ENCODE measurements at regions not wholly inside any gene's neighbourhood (a gene's known extent, or its start where the extent isn't known, plus 50 kb on each side); places are given as distances from the start of the nearest gene placed in this dataset.

DNA sequence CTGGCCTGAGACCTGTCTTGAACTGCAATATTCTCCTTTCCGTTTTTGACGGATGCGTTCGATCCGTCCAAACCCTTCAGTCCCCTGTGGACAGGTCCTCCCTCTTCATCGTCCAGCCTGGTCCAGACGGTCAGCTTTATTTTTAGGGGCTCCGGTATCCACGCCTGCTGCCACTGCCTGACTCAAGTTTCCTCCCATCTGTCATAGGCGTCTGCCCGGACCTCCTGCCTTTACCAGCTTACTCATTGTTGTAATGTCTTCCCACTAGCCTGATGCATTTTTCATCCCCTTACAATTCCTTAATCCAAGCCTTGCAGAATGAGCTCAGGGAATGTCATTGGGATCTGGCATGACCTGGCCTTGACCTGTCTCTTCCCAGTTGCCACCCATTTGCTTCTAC lies 145.8 kb downstream of the TENT4A start:
- no peak for TF ChIP-seq POLR2AphosphoS5 (IDR thresholded peaks at IDR 0.05; ENCODE audit: low read depth, low read length)
- no peak for FAIRE-seq

DNA sequence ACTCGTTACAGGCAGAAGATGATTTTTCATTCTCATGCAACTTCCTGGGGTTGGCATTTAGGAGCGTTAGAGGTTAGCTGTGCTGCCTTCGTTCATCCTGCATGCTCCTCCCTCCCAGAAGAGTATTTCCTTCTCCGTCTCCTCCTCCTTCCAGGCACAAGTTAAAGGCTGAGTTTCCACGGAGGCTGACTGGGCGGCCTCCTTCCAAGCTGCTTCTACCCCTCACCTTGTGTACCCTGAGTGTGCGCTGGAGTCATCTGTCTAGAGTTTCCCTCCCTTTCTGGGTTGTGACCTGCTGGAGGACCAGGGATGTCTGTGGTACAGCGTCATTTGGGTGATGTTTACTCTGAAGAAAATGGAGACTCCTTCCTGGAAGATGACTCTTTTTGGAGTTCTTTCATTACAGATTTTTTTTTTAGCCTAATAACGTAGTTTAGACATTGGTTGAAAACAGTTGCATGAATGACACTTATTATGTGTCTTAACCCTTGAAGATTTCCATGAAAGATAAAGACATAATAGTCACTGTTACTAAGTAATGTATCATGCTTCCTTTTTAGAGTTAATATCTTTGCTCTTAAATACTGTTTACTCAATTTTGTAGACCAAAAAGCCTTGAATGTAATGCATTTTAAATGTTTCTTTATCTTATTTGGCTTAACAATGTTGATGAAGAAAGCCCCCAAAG lies 146.9 kb downstream of the TENT4A start:
- no peak for TF ChIP-seq POLR2AphosphoS5 (IDR thresholded peaks at IDR 0.05; ENCODE audit: low read depth, low read length)
- no peak for TF ChIP-seq POLR2A (IDR thresholded peaks at IDR 0.05; ENCODE audit: low read depth, low read length)
- no peak for TF ChIP-seq TAF1 (IDR thresholded peaks at IDR 0.05; ENCODE audit: borderline replicate concordance, low read depth, low read length)
- DNase-seq (ENCODE audit: insufficient read length), result no peak
- no peak for FAIRE-seq

More for the DNA sequence above, 145.8 kb downstream of the TENT4A start:
- no peak for DNase-seq (ENCODE audit: insufficient read length)

DNA sequence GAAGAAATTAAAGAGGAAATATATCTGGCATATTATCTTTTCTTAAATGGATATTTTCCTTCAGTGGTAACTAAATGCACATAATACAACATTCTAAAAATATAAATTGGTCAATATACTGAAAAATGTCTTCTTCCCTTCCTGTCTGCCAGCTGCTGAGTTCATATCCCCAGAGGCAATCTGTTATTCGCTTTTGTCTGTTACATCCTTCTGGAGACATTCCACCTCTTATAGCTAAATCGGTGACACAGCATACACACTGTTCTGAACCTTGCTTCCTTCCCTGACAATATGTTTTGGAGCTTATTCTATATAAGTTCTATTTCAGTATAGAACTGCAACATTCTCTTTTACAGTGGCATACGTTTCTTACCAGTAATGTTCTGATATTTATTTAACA lies 147.8 kb downstream of the TENT4A start:
- no peak for DNase-seq (ENCODE audit: insufficient read length)
- no peak for FAIRE-seq
- no peak for TF ChIP-seq POLR2AphosphoS5 (IDR thresholded peaks at IDR 0.05; ENCODE audit: low read depth, low read length)
- TF ChIP-seq POLR2A (IDR thresholded peaks at IDR 0.05; ENCODE audit: low read depth, low read length), result no peak
- TF ChIP-seq TAF1 (IDR thresholded peaks at IDR 0.05; ENCODE audit: borderline replicate concordance, low read depth, low read length), result no peak

DNA sequence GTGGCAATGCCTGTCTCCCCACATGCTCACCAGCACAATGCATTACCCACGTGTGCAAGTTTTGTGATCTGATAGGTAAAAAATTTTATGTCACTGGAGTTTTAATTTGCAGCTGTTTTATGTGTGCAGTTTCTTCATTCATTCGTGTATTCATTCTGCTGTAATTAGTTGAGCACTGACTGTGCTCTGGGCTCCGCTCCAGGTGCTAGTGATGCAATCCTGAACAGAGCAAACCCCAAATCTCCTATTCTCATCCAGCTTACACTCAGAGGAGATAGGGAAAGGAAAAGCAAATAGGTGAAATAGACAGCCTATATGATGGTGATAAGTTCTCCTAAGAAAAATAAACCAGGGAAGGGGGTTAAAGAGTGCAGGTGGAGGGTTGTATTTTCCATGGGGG lies 148.4 kb downstream of the TENT4A start:
- FAIRE-seq, result no peak

DNA sequence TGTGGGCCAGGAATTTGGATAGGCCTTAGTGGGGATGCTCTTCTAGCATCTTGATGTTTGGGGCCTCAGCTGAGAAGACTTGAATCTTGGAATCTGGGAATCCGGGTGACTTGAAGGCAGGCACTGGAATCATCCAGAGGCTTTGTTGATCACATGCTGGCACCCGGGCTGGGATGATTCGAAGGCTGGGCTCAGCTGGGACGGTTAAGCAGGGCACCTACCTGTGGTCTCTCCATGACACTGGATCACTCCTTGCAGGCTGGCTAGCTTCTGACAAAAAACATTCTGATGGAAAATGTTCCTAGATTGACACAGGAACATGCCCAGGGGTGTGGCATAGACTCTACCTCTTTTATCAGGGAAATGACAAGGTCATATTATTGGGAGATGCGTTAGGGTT lies 149.1 kb downstream of the TENT4A start:
- TF ChIP-seq TAF1 (IDR thresholded peaks at IDR 0.05; ENCODE audit: borderline replicate concordance, low read depth, low read length) (no peak), POLR2AphosphoS5 (IDR thresholded peaks at IDR 0.05; ENCODE audit: low read depth, low read length) (no peak), POLR2A (IDR thresholded peaks at IDR 0.05; ENCODE audit: low read depth, low read length) (no peak)
- no peak for FAIRE-seq
- DNase-seq (ENCODE audit: insufficient read length), result no peak

More for the DNA sequence above, 148.4 kb downstream of the TENT4A start:
- TF ChIP-seq TAF1 (IDR thresholded peaks at IDR 0.05; ENCODE audit: borderline replicate concordance, low read depth, low read length) (no peak), POLR2AphosphoS5 (IDR thresholded peaks at IDR 0.05; ENCODE audit: low read depth, low read length) (no peak), POLR2A (IDR thresholded peaks at IDR 0.05; ENCODE audit: low read depth, low read length) (no peak)
- no peak for DNase-seq (ENCODE audit: insufficient read length)

DNA sequence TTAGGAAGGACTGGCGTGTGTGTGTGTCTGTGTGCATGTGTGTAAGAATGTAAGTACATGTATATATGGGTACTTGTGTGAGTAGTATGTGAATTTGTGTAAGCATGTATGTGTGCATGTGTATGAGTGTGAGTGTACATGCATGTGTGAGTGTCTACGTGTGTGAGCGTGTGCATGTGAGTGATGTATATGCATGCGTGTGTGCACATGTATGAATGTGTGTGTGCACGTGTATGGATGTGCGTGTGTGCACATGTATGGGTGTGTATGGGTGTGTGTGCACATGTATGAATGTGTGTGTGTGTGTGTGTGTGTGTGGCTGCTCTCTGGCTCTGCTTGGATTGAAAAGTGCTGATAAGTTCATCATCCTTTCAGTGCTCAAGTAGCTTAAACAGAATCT lies 154.5 kb downstream of the TENT4A start:
- DNase-seq (ENCODE audit: insufficient read length) (no peak), FAIRE-seq (no peak)
- TF ChIP-seq TAF1 (IDR thresholded peaks at IDR 0.05; ENCODE audit: borderline replicate concordance, low read depth, low read length) (no peak), POLR2AphosphoS5 (IDR thresholded peaks at IDR 0.05; ENCODE audit: low read depth, low read length) (no peak), POLR2A (IDR thresholded peaks at IDR 0.05; ENCODE audit: low read depth, low read length) (no peak)

DNA sequence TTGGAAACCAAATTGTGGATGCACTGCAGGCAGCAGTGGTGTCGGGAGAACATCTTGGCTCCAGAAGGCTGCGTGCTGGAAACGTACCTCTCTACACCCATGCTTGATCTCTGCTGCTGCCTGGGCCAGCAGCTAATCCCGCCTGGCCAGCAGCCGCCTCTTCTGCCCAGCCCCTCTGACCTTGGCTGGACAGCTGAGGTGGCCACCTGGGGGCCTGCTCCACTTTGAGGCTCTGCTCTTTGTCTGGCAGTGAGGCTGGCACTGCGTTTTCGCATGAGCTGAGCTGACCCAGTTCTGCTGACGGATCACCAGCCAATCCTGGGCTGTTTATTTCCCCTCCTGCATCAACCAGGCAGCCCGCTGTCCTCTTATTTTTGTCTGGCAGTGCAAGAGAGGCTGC lies 154.9 kb downstream of the TENT4A start:
- FAIRE-seq (no peak), DNase-seq (ENCODE audit: insufficient read length) (no peak)

DNA sequence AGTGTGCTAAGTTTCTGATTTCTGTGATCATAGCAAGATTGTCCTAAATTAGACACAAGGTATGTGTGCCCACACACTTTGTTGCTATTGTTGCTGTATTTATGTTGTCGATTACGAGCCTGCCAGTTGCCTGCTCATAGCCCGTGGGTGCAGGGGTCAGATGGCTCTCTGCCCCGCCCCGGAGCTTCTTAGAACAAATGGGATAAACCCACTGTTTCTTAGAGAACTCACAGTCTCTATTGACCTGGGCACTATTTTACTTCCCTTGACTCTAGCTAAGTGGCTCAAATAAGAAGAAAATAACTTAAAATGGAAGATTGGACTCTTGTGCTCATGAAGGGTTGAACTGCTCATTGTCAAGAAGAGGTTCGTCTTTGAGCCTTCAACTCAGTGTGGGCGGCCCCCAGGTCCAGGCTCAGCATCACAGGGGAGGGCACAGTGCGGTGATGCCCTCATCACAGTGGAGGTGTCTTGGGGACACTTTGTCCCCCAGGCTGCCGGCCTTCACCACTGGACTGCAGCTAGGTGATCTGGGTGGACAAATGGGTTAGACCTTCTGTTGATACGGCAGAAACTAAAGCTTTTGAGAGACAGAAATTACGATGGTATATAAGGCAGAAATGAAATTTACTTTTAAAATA lies 155.5 kb downstream of the TENT4A start:
- DNase-seq (ENCODE audit: insufficient read length) (no peak), FAIRE-seq (no peak)
- TF ChIP-seq POLR2AphosphoS5 (IDR thresholded peaks at IDR 0.05; ENCODE audit: low read depth, low read length) (no peak), TAF1 (IDR thresholded peaks at IDR 0.05; ENCODE audit: borderline replicate concordance, low read depth, low read length) (no peak), POLR2A (IDR thresholded peaks at IDR 0.05; ENCODE audit: low read depth, low read length) (no peak)

More for the DNA sequence above, 154.9 kb downstream of the TENT4A start:
- no peak for TF ChIP-seq POLR2A (IDR thresholded peaks at IDR 0.05; ENCODE audit: low read depth, low read length)
- TF ChIP-seq TAF1 (IDR thresholded peaks at IDR 0.05; ENCODE audit: borderline replicate concordance, low read depth, low read length), result no peak
- TF ChIP-seq POLR2AphosphoS5 (IDR thresholded peaks at IDR 0.05; ENCODE audit: low read depth, low read length), result no peak

DNA sequence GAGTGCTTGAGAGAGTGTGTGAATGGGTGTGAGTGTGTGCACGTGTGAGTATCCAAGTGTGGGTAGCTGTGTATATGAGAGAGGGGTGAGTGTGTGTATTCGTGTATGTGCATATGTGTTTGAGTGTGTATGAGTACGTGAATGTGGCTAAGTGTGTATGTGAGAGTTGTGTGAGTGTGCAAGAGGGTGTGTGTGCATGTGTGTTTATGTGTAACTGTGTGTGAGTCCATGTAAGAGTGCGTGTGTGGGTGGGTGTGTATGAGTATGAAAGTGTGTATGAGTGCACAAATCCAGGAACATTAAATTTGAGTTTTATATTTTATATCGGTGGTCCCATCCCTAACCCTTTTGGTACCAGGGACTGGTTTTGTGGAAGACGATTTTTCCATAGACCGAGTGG lies 156.4 kb downstream of the TENT4A start:
- TF ChIP-seq POLR2A (IDR thresholded peaks at IDR 0.05; ENCODE audit: low read depth, low read length) (no peak), POLR2AphosphoS5 (IDR thresholded peaks at IDR 0.05; ENCODE audit: low read depth, low read length) (no peak), TAF1 (IDR thresholded peaks at IDR 0.05; ENCODE audit: borderline replicate concordance, low read depth, low read length) (no peak)
- FAIRE-seq (no peak), DNase-seq (ENCODE audit: insufficient read length) (no peak)

DNA sequence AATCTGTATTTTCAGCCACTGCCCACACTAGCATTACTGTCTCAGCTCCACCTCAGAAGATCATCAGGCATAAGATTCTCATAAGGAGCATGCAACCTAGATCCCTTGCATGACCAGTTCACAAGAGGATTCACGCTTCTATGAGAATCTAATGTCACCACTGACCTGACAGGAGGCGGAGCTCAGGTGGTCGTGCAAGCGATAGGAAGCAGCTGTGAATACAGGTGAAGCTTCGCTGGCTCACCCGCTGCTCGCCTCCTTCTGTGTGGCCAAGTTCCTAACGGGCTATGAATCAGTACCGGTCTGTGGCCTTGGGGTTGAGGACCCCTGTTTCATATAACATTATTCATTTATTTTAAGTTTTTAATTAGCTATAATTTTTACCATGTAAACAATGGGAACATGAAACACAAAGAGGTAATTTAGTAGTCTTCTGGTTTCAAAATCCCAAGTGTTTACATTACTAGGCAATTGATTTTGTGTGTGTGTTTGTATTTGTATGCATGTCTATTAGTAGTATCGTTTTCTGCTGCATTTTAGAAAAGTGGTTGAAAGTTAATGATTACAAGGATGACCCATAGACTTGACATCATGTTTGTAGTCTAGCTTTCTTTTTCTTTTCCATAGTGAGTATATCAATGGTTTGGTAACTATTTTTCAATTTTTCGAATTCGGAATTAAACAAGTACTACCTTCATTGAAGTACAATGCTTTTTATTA lies 159.4 kb downstream of the TENT4A start:
- FAIRE-seq (no peak), DNase-seq (ENCODE audit: insufficient read length) (no peak)
- no peak for TF ChIP-seq POLR2AphosphoS5 (IDR thresholded peaks at IDR 0.05; ENCODE audit: low read depth, low read length)
- TF ChIP-seq POLR2A (IDR thresholded peaks at IDR 0.05; ENCODE audit: low read depth, low read length), result no peak
- no peak for TF ChIP-seq TAF1 (IDR thresholded peaks at IDR 0.05; ENCODE audit: borderline replicate concordance, low read depth, low read length)

DNA sequence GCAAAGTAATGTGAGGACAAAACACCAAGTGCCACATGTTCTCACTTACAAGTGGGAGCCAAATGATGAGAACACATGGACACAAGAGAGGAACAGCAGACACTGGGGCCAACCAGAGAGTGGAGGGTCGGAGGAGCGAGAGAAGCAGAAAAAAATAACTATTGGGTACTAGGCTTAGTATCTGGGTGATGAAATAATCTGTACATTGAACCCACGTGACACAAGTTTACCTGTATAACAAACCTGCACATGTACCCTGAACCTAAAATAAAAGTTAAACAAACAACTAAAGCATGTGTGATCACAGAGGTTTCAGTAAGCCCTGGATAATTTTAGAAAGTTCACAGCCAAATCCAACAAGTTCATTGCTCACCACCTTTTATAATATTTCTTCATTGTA lies 160.1 kb downstream of the TENT4A start:
- FAIRE-seq (no peak), DNase-seq (ENCODE audit: insufficient read length) (no peak)
- TF ChIP-seq POLR2A (IDR thresholded peaks at IDR 0.05; ENCODE audit: low read depth, low read length) (no peak), TAF1 (IDR thresholded peaks at IDR 0.05; ENCODE audit: borderline replicate concordance, low read depth, low read length) (no peak), POLR2AphosphoS5 (IDR thresholded peaks at IDR 0.05; ENCODE audit: low read depth, low read length) (no peak)

DNA sequence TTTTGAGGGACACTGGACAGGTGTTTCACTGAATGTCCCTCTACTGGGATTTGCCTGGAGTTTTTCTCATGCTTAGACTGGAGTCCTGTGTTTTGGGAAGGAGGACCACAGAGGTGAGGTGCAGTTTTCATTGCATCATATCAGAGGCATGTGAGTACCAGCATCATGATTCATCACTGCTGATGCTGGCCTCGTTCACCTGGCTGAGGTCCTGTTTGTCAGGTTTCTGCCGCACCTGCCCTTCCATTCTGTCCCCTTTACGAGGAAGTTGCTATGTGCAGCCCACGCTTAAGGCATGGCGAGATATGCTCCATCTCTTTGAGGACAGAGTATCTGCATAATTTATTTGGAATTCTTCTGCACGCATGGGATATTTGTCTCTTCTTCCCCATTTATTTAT lies 162.1 kb downstream of the TENT4A start:
- FAIRE-seq, result no peak
- no peak for TF ChIP-seq TAF1 (IDR thresholded peaks at IDR 0.05; ENCODE audit: borderline replicate concordance, low read depth, low read length)
- no peak for TF ChIP-seq POLR2A (IDR thresholded peaks at IDR 0.05; ENCODE audit: low read depth, low read length)
- TF ChIP-seq POLR2AphosphoS5 (IDR thresholded peaks at IDR 0.05; ENCODE audit: low read depth, low read length), result no peak
- DNase-seq (ENCODE audit: insufficient read length), result no peak

Data from GM12892 (cell line).